WI38 (cell line): ENCODE measurements at regions not wholly inside any gene's neighbourhood (a gene's known extent, or its start where the extent isn't known, plus 50 kb on each side); places are given as distances from the start of the nearest gene placed in this dataset.
"Not testable (repeated sequence)": the region's sequence is repeated elsewhere in the genome, so short reads cannot be mapped to it uniquely, and the experiment has no call there.

Source experiments
- H3K4me3 ChIP-seq: 2 replicates; pipeline ENCODE4 v1.5.1; 2011; ENCODE audit warnings: low read depth, mild to moderate bottlenecking, control low read depth, low read length
- CTCF ChIP-seq: IDR thresholded peaks from 2 replicates; pipeline ENCODE4 v1.5.1; 2012; ENCODE audit warnings: low read depth, mild to moderate bottlenecking, control low read depth, low read length

DNA sequence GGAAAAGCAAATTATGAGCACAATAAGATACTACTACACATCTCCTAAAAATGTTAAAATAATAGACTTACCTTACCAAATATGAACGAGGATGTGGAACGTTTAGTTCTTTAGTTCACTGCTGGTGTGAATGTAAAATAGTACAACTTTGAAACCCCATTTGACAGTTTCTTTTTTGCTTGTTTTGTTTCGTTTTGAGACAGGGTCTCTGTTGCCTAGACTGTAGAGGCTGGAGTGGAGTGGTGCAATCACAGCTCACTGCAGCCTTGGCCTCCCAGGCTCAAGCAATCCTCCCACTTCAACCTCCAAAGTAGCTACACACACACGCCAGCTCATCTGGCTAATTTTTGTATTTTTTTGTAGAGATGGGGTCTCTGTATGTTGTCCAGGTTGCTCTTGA lies 136.4 kb upstream of the FAR2 start:
- no peak for TF ChIP-seq CTCF
- H3K4me3 ChIP-seq = no peak overlapping the region

- H3K4me3 ChIP-seq = not testable (repeated sequence)
Observed at GRCh38 chr12:29017532-29017931, 131.5 kb upstream of the FAR2 start.

DNA sequence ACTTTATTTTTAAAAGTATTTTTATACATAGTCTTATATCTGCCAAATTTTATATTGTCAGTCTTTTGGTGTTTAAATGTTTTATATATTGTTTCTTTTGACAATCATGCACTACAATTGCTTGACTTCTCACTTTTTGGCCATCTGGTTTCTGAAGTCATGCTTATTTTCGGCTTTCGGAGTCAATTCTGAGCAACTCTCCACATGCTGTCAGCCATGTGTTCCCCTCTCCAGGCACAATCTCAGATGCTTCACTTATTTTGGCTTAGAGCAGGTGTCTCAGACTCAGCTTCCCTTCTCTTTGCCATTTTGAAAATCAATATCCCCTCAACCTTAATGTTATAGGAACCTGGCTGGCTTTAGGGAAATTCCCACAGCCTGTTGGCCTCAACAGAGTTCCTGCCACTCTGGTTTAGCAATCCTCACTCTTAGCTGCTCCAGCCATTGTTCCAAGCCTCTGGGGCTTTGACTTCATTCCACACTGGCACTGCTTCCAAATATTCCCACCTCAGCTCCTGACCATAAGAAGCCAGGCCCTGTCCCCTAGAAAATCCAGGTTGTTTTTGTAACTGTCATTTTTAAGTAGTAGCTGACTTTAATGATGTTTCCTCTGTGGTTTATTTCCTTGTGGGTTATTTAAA lies 125.5 kb upstream of the FAR2 start:
- TF ChIP-seq CTCF = no peak
- H3K4me3 ChIP-seq = no peak overlapping the region

DNA sequence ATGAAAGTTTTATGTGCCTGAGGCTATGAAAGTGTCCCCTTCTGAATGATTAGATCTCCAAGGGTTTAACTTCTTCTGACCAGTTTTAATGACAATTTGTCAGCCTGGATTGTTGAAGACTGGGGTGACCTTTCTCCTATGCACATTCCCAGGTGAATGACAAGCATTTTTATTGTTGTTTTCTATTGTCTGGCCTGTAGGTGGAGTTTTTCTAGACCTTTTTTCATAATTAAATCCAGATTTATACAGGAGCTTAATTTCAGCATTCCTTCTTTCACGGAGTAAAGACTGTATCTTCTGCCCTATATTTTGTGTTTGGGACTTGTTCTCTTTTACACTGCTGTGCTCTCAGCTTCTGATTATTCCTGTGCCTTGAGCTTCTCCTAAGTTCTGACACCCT lies 125.0 kb upstream of the FAR2 start:
- TF ChIP-seq CTCF = no peak
- no peak overlapping the region for H3K4me3 ChIP-seq

- TF ChIP-seq CTCF = no peak
- no peak overlapping the region for H3K4me3 ChIP-seq
Observed at GRCh38 chr12:29025937-29026336, 123.1 kb upstream of the FAR2 start.

DNA sequence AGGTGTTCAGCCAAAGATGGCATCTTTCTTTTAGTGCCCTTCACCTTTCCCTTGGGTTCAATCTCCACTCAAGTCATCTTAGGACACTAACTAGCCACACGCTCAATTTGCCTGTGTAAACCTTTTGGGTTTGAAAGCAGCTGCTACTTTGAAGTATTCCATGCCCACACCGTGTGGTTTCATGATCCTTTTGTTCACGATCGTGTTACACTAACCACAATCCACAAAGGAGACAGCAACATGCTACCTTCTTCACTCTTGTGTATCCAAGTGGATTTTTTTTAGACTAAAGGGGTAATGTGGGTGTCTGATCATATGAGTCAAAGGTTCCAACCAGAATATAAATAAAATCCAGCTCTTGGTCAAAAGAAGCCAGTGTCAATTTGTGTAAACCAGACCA lies 122.7 kb upstream of the FAR2 start:
- TF ChIP-seq CTCF = no peak

GRCh38 chr12:29029484-29029883 lies 119.6 kb upstream of the FAR2 start:
- H3K4me3 ChIP-seq = not testable (repeated sequence)

More for the DNA sequence above, 122.7 kb upstream of the FAR2 start:
- no peak overlapping the region for H3K4me3 ChIP-seq

GRCh38 chr12:29030006-29030405 lies 119.1 kb upstream of the FAR2 start:
- TF ChIP-seq CTCF = no peak
- H3K4me3 ChIP-seq = no peak overlapping the region
